Heart left ventricle (tissue), 13 donors: ENCODE measurements at regions not wholly inside any gene's neighbourhood (a gene's known extent, or its start where the extent isn't known, plus 50 kb on each side); places are given as distances from the start of the nearest gene placed in this dataset.

Experiments used
- CTCF ChIP-seq, 12 donors: fragments of 200-600 bp; sonication (generic) in 4 of 12; IDR thresholded peaks; one replicate each; pipeline versions ENCODE4 v1.5.0 to v1.8.0; 2018 to 2022; ENCODE audit warnings: antibody characterized with exemption in 12 of 12, mild to moderate bottlenecking in 5 of 12
- POLR2A ChIP-seq, 2 donors: fragments of 450-650 bp; IDR thresholded peaks; one replicate each; pipeline ENCODE4 v1.6.1; 2017; ENCODE audit warnings: antibody characterized with exemption in 2 of 2, mild to moderate bottlenecking in 2 of 2, moderate library complexity in 2 of 2
- donor health status: ischemic (EF 13 %, LVEDD 7.1; RV severe dilation, severe dysfunction).
- donor health status: DM: no; HTN: yes; CAD: no.
- donor health status: DM: no; HTN: no; CAD: no.
- donor health status: ischemic (EF 25% LVEDD 6.9; RV normal size, moderate dysfunction).
- donor health status: ischemic (EF 25% LVEDD 5.7; RV mildly dilated, moderate dysfunction).
- donor health status: ischemic (EF 35%, LVEDD 5.7; RV mildly dilated, moderate dysfunction).
- donor health status: nonischemic (EF 11% LVEDD 7.7; RV severe dilation, severe dysfunction).
- donor health status: DM: yes; HTN: yes; CAD: no.
- donor health status: PGD.
- donor health status: ischemic (EF 29% LVEDD 5.4; RV normal size, mild dysfunction).
- donor health status: nonischemic (EF 23%, LVEDD 6.1; RV moderate dilation, normal function).

DNA sequence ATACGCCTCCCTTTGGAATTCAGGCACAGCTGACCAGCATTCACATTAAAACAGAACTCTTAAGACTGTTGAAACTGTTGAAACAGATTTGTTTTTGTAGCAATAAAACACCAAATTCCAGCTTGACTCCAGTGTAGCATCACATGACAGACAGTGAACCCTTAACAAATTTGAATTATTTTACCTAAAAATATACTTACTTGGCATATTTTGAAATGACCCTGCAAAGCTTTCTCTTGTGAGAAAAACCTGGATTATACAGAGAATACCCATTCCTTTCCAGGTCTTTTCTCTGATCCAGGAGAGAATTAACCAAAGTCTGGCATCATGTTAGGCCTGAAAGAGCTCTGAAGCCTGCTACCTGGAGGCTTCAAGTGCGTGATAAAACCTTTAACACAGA is 410.3 kb downstream of the FOXG1 start:
- no peak for TF ChIP-seq CTCF (IDR thresholded peaks at IDR 0.05)
- no peak for TF ChIP-seq POLR2A (IDR thresholded peaks at IDR 0.05)
